HL-60 (cell line): ENCODE measurements at regions not wholly inside any gene's neighbourhood (a gene's known extent, or its start where the extent isn't known, plus 50 kb on each side); places are given as distances from the start of the nearest gene placed in this dataset.

Source experiments
- GABPA ChIP-seq: IDR thresholded peaks from 2 replicates; pipeline ENCODE4 v1.6.1; 2012; ENCODE audit warnings: low read depth
- SPI1 ChIP-seq: IDR thresholded peaks from 2 replicates; pipeline ENCODE4 v1.6.1; 2012; ENCODE audit warnings: low read depth, mild to moderate bottlenecking, borderline replicate concordance

DNA sequence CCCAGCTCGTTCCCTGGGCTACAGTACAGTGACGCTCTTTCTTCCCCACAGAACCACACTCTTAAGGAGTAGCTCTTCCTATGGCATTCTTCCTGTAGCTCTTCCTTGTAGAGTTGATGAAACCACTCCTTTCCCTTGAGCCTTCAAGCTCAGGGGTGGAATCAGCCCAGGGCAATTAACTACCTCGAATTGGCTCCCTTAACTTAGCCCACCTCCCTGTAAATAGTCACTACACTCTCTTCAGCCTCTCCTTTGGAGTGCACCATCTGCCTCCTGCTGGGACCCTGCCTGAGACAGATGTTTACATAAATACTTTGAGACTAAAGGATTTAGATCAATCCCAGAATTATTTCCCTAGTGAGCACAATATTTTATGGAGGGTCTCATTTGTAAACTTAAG, 537.8 kb upstream of the AUTS2 start:
- TF ChIP-seq SPI1 (no peak), GABPA (no peak)
